WTC11 (cell line): ENCODE measurements at regions not wholly inside any gene's neighbourhood (a gene's known extent, or its start where the extent isn't known, plus 50 kb on each side); places are given as distances from the start of the nearest gene placed in this dataset.

Experiments used
- ATAC-seq: fragments of 200-7000 bp; cut with Tn5 transposase; 2 replicates; pipeline ENCODE4 v1.10.0; 2021; ENCODE audit warnings: mild to moderate bottlenecking, moderate library complexity
- CTCF ChIA-PET: fragments of 300-600 bp; sonication (Branson Sonifier 250); formaldehyde crosslinking; loops from one replicate; lab custom pipeline; 2021; ENCODE audit warnings: antibody characterized with exemption; lab: Charles Lee
- POLR2A ChIA-PET: fragments of 350-600 bp; sonication (Branson Sonifier 250); formaldehyde crosslinking; loops from one replicate; lab custom pipeline; 2021; ENCODE audit warnings: antibody characterized with exemption; lab: Charles Lee
- DNase-seq: peaks from one replicate; pipeline ENCODE4 v3.0.0; 2021; ENCODE audit warnings: low spot score
- H3K27ac Mint-ChIP-seq: 2 replicates; pipeline ENCODE4 v1.8.0; 2021; ENCODE audit warnings: mixed read lengths
- H3K27me3 Mint-ChIP-seq: 2 replicates; pipeline ENCODE4 v1.8.0; 2021; ENCODE audit warnings: low read depth, mild to moderate bottlenecking, moderate library complexity, mixed read lengths
- H3K36me3 Mint-ChIP-seq: 2 replicates; pipeline ENCODE4 v1.8.0; 2021; ENCODE audit warnings: mixed read lengths
- H3K4me1 Mint-ChIP-seq: 2 replicates; pipeline ENCODE4 v1.8.0; 2022; ENCODE audit warnings: mixed read lengths
- H3K4me3 Mint-ChIP-seq: 2 replicates; pipeline ENCODE4 v1.8.0; 2021; ENCODE audit warnings: mild to moderate bottlenecking, moderate library complexity, mixed read lengths
- H3K9me3 Mint-ChIP-seq: 2 replicates; pipeline ENCODE4 v1.8.0; 2021; ENCODE audit warnings: mixed read lengths
- JAZF1 ChIP-seq: fragments of 250-450 bp; sonication (Bioruptor Pico); IDR thresholded peaks from 2 replicates; pipeline ENCODE4 v1.9.0; 2021; ENCODE audit warnings: moderate library complexity, mild to moderate bottlenecking, inconsistent platforms
- MXD4 ChIP-seq: fragments of 250-450 bp; sonication (Bioruptor Pico); IDR thresholded peaks from 2 replicates; pipeline ENCODE4 v1.8.0; 2021; ENCODE audit warnings: mild to moderate bottlenecking, moderate library complexity, borderline replicate concordance
- NR2C2 ChIP-seq: sonication (generic); formaldehyde crosslinking; IDR thresholded peaks from 2 replicates; pipeline ENCODE4 v1.8.0; 2022; ENCODE audit warnings: mild to moderate bottlenecking, missing genetic modification reagents
- NR3C1 ChIP-seq: sonication (generic); formaldehyde crosslinking; conservative IDR thresholded peaks from 2 replicates; pipeline ENCODE4 v1.8.1; 2023; ENCODE audit warnings: low read depth, mild to moderate bottlenecking, missing genetic modification reagents
- RORB ChIP-seq: fragments of 250-450 bp; sonication (Bioruptor Pico); IDR thresholded peaks from 2 replicates; pipeline ENCODE4 v1.9.0; 2021; ENCODE audit warnings: mild to moderate bottlenecking
- ZNF317 ChIP-seq: sonication (generic); formaldehyde crosslinking; IDR thresholded peaks from 2 replicates; pipeline ENCODE4 v1.8.1; 2023; ENCODE audit warnings: low read depth, mild to moderate bottlenecking, moderate library complexity, missing genetic modification reagents, borderline replicate concordance
- TF ChIP-seq, protein P1 (sequence below): fragments of 250-450 bp; sonication (Bioruptor Pico); IDR thresholded peaks from 2 replicates; pipeline ENCODE4 v1.9.0; 2021; ENCODE audit warnings: moderate library complexity, mild to moderate bottlenecking, inconsistent platforms, borderline replicate concordance
- TF ChIP-seq, protein P2 (sequence below): sonication (generic); formaldehyde crosslinking; IDR thresholded peaks from 2 replicates; pipeline ENCODE4 v1.8.1; 2023; ENCODE audit warnings: mild to moderate bottlenecking, missing genetic modification reagents, moderate library complexity
- TF ChIP-seq, protein P3 (sequence below): sonication (generic); formaldehyde crosslinking; IDR thresholded peaks from 2 replicates; pipeline ENCODE4 v1.8.0; 2022; ENCODE audit warnings: mild to moderate bottlenecking, missing genetic modification reagents
- TF ChIP-seq, protein P4 (sequence below): sonication (generic); formaldehyde crosslinking; IDR thresholded peaks from 2 replicates; pipeline ENCODE4 v1.8.1; 2023; ENCODE audit warnings: mild to moderate bottlenecking, moderate library complexity, missing genetic modification reagents
- TF ChIP-seq, protein P5 (sequence below): fragments of 250-450 bp; sonication (Bioruptor Pico); IDR thresholded peaks from 2 replicates; pipeline ENCODE4 v1.9.0; 2021; ENCODE audit warnings: mild to moderate bottlenecking
- TF ChIP-seq, protein P6 (sequence below): sonication (generic); formaldehyde crosslinking; IDR thresholded peaks from 2 replicates; pipeline ENCODE4 v1.8.1; 2023; ENCODE audit warnings: mild to moderate bottlenecking, missing genetic modification reagents, borderline replicate concordance
- TF ChIP-seq, protein P7 (sequence below): fragments of 250-450 bp; sonication (Bioruptor Pico); IDR thresholded peaks from 2 replicates; pipeline ENCODE4 v1.8.0; 2021; ENCODE audit warnings: mild to moderate bottlenecking

DNA sequence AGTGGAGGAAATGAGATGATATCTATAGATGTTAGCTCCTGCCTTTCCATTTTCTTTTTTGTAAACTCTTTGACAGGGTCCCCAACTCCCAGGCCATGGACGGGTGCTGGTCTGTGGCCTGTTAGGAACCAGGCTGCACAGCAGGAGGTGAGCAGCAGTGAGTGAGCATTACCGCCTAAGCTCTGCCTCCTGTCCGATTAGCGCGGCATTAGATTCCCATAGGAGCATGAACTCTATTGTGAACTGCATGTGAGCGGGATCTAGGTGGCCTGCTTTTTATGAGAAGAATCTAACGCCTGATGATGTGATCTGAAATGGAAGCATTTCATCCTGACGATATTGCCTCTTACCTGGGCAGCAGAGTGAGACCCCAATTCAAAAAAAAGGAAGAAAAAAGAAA is 56.8 kb upstream of the CHD2 start:
- Mint-ChIP-seq H3K4me1 (peaks cover 22% of the 10 kb centered on the region), H3K27ac (no peak overlapping the region), H3K27me3 (no peaks in the 10 kb centered on the region; the same call in 1 of the 2 replicates), H3K9me3 (no peaks in the 10 kb centered on the region), H3K4me3 (no peak overlapping the region), H3K36me3 (no peaks in the 10 kb centered on the region)
- ATAC-seq (no peak), DNase-seq (no peak)
- ChIA-PET CTCF (no interaction called here), POLR2A (interaction anchor here (0.7 to 0.8 kb wide), 2 partner anchors 12 to 1190 kb away, joined by 3 read pairs; no protein-coding TSS in a partner anchor)
- no peak for TF ChIP-seq JAZF1 (CRISPR knock-in tag)
- TF ChIP-seq, protein P1, sequence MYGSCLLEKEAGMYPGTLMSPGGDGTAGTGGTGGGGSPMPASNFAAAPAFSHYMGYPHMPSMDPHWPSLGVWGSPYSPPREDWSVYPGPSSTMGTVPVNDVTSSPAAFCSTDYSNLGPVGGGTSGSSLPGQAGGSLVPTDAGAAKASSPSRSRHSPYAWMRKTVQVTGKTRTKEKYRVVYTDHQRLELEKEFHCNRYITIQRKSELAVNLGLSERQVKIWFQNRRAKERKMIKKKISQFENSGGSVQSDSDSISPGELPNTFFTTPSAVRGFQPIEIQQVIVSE (CRISPR knock-in tag) = no peak
- TF ChIP-seq, protein P2, sequence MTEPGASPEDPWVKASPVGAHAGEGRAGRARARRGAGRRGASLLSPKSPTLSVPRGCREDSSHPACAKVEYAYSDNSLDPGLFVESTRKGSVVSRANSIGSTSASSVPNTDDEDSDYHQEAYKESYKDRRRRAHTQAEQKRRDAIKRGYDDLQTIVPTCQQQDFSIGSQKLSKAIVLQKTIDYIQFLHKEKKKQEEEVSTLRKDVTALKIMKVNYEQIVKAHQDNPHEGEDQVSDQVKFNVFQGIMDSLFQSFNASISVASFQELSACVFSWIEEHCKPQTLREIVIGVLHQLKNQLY (CRISPR knock-in tag) = no peak
- TF ChIP-seq RORB (CRISPR knock-in tag) = no peak
- TF ChIP-seq, protein P3, sequence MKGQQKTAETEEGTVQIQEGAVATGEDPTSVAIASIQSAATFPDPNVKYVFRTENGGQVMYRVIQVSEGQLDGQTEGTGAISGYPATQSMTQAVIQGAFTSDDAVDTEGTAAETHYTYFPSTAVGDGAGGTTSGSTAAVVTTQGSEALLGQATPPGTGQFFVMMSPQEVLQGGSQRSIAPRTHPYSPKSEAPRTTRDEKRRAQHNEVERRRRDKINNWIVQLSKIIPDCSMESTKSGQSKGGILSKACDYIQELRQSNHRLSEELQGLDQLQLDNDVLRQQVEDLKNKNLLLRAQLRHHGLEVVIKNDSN = no peak
- no peak for TF ChIP-seq MXD4 (CRISPR knock-in tag)
- TF ChIP-seq NR2C2 (CRISPR knock-in tag) = no peak
- TF ChIP-seq, protein P4, sequence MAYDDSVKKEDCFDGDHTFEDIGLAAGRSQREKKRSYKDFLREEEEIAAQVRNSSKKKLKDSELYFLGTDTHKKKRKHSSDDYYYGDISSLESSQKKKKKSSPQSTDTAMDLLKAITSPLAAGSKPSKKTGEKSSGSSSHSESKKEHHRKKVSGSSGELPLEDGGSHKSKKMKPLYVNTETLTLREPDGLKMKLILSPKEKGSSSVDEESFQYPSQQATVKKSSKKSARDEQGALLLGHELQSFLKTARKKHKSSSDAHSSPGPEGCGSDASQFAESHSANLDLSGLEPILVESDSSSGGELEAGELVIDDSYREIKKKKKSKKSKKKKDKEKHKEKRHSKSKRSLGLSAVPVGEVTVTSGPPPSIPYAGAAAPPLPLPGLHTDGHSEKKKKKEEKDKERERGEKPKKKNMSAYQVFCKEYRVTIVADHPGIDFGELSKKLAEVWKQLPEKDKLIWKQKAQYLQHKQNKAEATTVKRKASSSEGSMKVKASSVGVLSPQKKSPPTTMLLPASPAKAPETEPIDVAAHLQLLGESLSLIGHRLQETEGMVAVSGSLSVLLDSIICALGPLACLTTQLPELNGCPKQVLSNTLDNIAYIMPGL = no peak
- TF ChIP-seq, protein P5, sequence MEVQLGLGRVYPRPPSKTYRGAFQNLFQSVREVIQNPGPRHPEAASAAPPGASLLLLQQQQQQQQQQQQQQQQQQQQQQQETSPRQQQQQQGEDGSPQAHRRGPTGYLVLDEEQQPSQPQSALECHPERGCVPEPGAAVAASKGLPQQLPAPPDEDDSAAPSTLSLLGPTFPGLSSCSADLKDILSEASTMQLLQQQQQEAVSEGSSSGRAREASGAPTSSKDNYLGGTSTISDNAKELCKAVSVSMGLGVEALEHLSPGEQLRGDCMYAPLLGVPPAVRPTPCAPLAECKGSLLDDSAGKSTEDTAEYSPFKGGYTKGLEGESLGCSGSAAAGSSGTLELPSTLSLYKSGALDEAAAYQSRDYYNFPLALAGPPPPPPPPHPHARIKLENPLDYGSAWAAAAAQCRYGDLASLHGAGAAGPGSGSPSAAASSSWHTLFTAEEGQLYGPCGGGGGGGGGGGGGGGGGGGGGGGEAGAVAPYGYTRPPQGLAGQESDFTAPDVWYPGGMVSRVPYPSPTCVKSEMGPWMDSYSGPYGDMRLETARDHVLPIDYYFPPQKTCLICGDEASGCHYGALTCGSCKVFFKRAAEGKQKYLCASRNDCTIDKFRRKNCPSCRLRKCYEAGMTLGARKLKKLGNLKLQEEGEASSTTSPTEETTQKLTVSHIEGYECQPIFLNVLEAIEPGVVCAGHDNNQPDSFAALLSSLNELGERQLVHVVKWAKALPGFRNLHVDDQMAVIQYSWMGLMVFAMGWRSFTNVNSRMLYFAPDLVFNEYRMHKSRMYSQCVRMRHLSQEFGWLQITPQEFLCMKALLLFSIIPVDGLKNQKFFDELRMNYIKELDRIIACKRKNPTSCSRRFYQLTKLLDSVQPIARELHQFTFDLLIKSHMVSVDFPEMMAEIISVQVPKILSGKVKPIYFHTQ = no peak
- TF ChIP-seq, protein P6, sequence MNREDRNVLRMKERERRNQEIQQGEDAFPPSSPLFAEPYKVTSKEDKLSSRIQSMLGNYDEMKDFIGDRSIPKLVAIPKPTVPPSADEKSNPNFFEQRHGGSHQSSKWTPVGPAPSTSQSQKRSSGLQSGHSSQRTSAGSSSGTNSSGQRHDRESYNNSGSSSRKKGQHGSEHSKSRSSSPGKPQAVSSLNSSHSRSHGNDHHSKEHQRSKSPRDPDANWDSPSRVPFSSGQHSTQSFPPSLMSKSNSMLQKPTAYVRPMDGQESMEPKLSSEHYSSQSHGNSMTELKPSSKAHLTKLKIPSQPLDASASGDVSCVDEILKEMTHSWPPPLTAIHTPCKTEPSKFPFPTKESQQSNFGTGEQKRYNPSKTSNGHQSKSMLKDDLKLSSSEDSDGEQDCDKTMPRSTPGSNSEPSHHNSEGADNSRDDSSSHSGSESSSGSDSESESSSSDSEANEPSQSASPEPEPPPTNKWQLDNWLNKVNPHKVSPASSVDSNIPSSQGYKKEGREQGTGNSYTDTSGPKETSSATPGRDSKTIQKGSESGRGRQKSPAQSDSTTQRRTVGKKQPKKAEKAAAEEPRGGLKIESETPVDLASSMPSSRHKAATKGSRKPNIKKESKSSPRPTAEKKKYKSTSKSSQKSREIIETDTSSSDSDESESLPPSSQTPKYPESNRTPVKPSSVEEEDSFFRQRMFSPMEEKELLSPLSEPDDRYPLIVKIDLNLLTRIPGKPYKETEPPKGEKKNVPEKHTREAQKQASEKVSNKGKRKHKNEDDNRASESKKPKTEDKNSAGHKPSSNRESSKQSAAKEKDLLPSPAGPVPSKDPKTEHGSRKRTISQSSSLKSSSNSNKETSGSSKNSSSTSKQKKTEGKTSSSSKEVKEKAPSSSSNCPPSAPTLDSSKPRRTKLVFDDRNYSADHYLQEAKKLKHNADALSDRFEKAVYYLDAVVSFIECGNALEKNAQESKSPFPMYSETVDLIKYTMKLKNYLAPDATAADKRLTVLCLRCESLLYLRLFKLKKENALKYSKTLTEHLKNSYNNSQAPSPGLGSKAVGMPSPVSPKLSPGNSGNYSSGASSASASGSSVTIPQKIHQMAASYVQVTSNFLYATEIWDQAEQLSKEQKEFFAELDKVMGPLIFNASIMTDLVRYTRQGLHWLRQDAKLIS (CRISPR knock-in tag) = no peak
- no peak for TF ChIP-seq NR3C1
- TF ChIP-seq, protein P7, sequence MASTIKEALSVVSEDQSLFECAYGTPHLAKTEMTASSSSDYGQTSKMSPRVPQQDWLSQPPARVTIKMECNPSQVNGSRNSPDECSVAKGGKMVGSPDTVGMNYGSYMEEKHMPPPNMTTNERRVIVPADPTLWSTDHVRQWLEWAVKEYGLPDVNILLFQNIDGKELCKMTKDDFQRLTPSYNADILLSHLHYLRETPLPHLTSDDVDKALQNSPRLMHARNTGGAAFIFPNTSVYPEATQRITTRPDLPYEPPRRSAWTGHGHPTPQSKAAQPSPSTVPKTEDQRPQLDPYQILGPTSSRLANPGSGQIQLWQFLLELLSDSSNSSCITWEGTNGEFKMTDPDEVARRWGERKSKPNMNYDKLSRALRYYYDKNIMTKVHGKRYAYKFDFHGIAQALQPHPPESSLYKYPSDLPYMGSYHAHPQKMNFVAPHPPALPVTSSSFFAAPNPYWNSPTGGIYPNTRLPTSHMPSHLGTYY (CRISPR knock-in tag) = no peak
- no peak for TF ChIP-seq ZNF317 (CRISPR knock-in tag)
